Thymus (tissue), 11 donors: ENCODE measurements at regions not wholly inside any gene's neighbourhood (a gene's known extent, or its start where the extent isn't known, plus 50 kb on each side); places are given as distances from the start of the nearest gene placed in this dataset.
"Not testable (repeated sequence)": the region's sequence is repeated elsewhere in the genome, so short reads cannot be mapped to it uniquely, and the experiment has no call there.

ENCODE experiments used
- DNase-seq, 9 donors: peaks; one replicate each; pipeline ENCODE4 v3.0.0-alpha.2; 2013; ENCODE audit warnings: low spot score in 9 of 9, low read depth in 6 of 9, missing footprints in 1 of 9
- H3K27ac ChIP-seq, 2 donors: one replicate each; pipeline ENCODE4 v1.5.1; 2013; ENCODE audit warnings: control low read depth in 1 of 2, low read depth in 1 of 2, low read length in 1 of 2, mild to moderate bottlenecking in 1 of 2, moderate library complexity in 1 of 2
- H3K27me3 ChIP-seq, 2 donors: one replicate each; pipeline ENCODE4 v1.5.1; 2013; ENCODE audit warnings: low read length in 1 of 2; ENCODE audit not compliant: control insufficient read depth in 2 of 2, insufficient read depth in 1 of 2
- H3K36me3 ChIP-seq, 2 donors: one replicate each; pipeline ENCODE4 v1.5.1; 2013; ENCODE audit warnings: low read length in 1 of 2, mild to moderate bottlenecking in 1 of 2, moderate library complexity in 1 of 2; ENCODE audit not compliant: control insufficient read depth in 2 of 2, insufficient read depth in 2 of 2
- H3K4me1 ChIP-seq, 2 donors: one replicate each; pipeline ENCODE4 v1.5.1; 2013; ENCODE audit warnings: low read length in 2 of 2; ENCODE audit not compliant: control insufficient read depth in 2 of 2, insufficient read depth in 2 of 2
- H3K4me3 ChIP-seq, 2 donors: one replicate each; pipeline ENCODE4 v1.5.1; 2013; ENCODE audit warnings: low read length in 2 of 2, control low read depth in 1 of 2, mild to moderate bottlenecking in 1 of 2
- H3K9me3 ChIP-seq, 2 donors: one replicate each; pipeline ENCODE4 v1.5.1; 2013; ENCODE audit warnings: low read length in 1 of 2, mild to moderate bottlenecking in 1 of 2; ENCODE audit not compliant: control insufficient read depth in 2 of 2, insufficient read depth in 1 of 2
- WGBS: extraction: QIAGEN DNeasy Blood & Tissue Kit; methylation state at CpG from one replicate; pipeline ENCODE4 v1.1.7; 2013; 5-methylcytosine and 5-hydroxymethylcytosine counted together
- donor health status: healthy.

DNA sequence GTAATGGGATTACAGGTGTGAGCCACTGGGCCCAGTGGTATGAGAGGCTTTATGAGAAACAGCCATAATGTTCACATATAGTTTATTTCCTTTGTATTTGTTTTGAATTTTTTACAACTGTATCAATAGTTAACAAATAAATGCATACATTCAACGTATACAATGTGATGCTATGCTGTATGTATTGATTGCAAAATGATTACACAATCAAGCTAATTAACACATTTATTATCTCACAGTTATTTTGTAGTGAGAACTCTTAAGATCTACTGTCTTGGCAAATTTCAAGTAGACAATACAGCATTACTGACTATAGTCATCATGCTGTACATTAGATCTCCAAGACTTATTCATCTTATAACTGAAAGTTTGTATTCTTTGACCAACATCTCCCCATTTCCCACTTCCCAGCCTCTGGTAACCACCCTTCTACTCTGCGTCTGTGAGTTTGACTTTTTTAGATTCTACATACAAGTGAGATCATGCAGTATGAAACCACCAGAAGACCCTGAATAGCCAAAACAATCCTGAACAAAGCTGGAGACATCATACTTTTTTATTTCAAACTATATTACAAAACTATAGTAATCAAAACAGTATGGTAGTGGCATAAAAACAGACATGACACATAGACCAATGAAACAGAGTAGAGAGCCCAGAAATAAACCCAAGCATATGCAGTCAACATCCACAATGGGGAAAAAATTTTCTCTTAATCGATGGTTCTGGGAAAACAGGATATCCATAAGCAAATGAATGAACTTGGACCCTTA is 157.2 kb upstream of the RREB1 start:
- H3K4me1 ChIP-seq, result no peaks in the 10 kb centered on the region
- 84% methylated on average over 3 of the region's 3 CpGs for WGBS
- DNase-seq, result no peak

DNA sequence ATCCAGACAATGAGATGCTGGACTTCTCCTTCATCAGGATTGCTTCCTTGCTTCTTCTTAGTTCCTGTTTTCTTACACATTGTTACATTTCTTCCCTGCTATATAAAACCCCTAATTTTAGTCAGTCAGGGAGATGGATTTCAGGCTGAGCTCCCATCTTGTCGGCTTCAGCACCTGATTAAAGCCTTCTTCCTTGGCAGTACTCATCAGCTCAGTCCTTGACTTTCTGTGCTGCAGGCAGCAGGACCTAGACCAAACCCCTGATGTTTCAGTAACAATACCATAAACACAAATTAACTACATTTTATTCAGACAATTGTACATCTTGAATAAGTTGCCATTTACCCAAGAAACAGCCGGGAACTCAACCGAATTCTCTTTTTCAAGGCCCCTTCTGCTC is 156.4 kb upstream of the RREB1 start:
- WGBS, result 98% methylated on average over 3 of the region's 3 CpGs
- peaks cover 0 to 17% of the 10 kb centered on the region in 2 donors for H3K9me3 ChIP-seq
- H3K4me1 ChIP-seq, result no peaks in the 10 kb centered on the region
- no peak overlapping the region for H3K4me3 ChIP-seq
- DNase-seq, result no peak
- no peaks in the 10 kb centered on the region for H3K36me3 ChIP-seq
- no peak overlapping the region for H3K27ac ChIP-seq
- no peaks in the 10 kb centered on the region for H3K27me3 ChIP-seq

More for the DNA sequence above, 157.2 kb upstream of the RREB1 start:
- Histone ChIP-seq H3K27ac (no peak overlapping the region), H3K4me3 (no peak overlapping the region), H3K36me3 (no peaks in the 10 kb centered on the region), H3K27me3 (no peaks in the 10 kb centered on the region), H3K9me3 (peaks cover 0 to 17% of the 10 kb centered on the region in 2 donors)

DNA sequence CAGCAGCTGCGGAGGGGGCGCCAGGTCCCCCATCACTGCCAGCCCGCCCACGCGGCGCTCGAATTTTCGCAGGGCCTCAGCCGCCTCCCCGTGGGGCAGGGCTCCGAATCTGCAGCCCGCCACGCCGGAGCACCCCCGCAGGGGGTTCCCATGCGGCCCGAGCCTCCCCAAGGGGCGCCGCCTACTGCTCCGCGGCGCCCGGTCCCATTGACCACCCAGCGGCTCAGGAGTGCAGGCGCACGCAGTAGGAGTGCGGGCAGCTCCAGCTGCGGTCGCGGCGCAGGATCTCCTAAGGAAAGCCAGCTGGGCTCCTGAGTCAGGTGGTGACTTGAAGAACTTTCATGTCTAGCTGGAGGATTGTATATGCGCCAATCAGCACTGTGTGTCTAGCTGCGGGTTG is 155.3 kb upstream of the RREB1 start:
- WGBS, result 96% methylated on average over 33 of the region's 33 CpGs
- Histone ChIP-seq H3K4me3 (no peak overlapping the region), H3K27ac (no peak overlapping the region), H3K36me3 (no peaks in the 10 kb centered on the region), H3K4me1 (no peaks in the 10 kb centered on the region), H3K9me3 (peaks cover 0 to 17% of the 10 kb centered on the region in 2 donors), H3K27me3 (no peaks in the 10 kb centered on the region)
- no peak for DNase-seq

DNA sequence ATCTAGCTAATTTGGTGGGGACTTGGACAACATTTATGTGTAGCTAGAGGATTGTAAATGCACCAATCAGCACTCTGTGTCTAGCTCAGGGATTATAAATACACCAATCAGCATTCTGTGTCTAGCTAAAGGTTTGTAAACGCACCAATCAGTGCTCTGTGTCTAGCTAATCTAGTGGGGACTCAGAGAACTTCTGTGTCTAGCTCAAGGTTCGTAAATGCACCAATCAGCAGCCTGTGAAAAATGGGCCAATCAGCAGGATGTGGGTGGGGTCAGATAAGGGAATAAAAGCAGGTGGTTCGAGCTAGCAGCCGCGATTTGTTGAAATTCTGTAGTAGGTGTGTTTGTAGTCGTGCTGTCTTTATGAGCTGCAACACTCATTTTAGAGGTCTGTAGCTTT is 154.8 kb upstream of the RREB1 start:
- H3K4me3 ChIP-seq, DNase-seq, H3K27me3 ChIP-seq, H3K4me1 ChIP-seq, H3K27ac ChIP-seq, H3K36me3 ChIP-seq: not testable (repeated sequence)
- 97% methylated on average over 6 of the region's 6 CpGs for WGBS
- peaks cover 0 to 17% of the 10 kb centered on the region in 2 donors for H3K9me3 ChIP-seq

DNA sequence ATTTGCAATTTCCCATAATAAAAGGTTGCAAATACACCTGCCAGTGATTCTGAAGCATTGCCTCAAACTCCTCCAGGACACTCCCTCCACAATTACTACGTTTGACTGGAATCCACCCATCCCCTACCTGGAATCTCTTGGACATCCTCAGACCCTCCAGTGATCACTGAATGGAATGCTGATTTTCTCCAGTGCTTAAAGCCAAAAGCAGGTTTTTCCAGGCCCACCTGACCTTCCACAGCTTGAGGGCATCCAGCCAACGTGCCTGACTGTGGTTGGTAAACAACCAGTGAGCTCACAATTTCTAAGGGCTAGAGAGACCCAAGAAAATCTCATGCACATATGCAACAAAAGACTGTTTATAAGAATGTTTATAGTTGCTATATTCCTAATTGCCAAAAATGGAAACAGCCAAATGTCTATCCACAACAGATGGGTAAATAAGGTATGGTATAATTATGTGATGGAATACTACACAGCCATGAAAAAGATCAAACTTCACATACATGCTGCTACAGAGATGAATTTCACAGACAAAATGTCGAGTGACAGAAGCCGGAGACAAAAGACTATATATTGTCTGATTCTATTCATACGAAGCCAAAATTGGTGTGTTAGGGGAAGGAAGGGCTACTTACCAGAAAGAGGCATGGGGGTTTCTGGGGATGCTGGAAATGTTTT is 147.1 kb upstream of the RREB1 start:
- DNase-seq, result no peak
- H3K4me1 ChIP-seq, result peaks cover 4 to 5% of the 10 kb centered on the region in 2 donors
- no peak overlapping the region for H3K27ac ChIP-seq
- WGBS, result 91% methylated on average over 5 of the region's 5 CpGs
- H3K9me3 ChIP-seq, result peaks cover 0 to 2% of the 10 kb centered on the region in 2 donors
- no peaks in the 10 kb centered on the region for H3K36me3 ChIP-seq
- H3K27me3 ChIP-seq, result no peaks in the 10 kb centered on the region
- no peak overlapping the region for H3K4me3 ChIP-seq

DNA sequence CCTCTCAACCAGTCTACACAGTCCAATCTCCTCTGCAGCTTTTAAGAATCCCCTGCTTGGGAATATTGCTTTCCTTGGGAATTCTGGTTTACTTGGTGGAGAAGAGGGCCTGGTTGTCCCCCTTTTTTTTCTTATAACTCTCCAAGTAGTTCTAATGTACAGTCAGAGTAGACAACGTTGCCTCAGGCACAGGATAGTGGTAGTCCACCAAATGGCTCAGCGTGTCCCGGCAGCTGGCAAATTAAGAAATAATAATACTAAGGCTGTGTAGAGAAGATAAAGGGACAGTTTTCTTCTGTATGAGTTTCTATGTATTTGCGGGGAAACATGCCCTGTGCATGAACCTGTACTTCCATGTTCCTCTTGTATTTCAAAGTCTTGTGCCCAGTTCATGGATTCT is 145.7 kb upstream of the RREB1 start:
- no peak overlapping the region for H3K27ac ChIP-seq
- DNase-seq, result no peak
- H3K9me3 ChIP-seq, result peaks cover 0 to 2% of the 10 kb centered on the region in 2 donors
- H3K4me1 ChIP-seq, result peaks cover 4 to 5% of the 10 kb centered on the region in 2 donors
- no peak overlapping the region for H3K4me3 ChIP-seq
- H3K27me3 ChIP-seq, result no peaks in the 10 kb centered on the region
- WGBS, result 99% methylated on average over 4 of the region's 4 CpGs
- no peaks in the 10 kb centered on the region for H3K36me3 ChIP-seq

DNA sequence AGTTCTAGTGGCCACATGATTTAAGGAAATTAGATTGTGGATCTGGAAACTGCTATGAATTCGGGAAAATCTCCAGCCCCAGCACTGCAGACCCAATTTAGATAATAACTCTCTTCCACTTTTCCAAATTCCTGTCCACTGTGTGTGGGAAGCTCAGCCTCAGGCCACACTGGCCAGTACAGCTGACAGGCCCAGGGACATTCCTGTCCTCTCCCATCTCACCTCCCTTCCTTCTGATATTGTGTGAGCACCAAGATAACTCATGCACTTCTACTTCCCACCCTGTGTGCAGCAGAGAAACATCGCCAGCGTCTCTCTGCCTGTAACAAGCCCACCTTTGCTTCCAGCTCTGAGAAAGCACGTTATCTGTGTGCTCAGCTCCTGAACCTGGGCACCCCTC is 145.1 kb upstream of the RREB1 start:
- no peaks in the 10 kb centered on the region for H3K36me3 ChIP-seq
- peaks cover 0 to 2% of the 10 kb centered on the region in 2 donors for H3K9me3 ChIP-seq
- WGBS, result 96% methylated on average over 4 of the region's 4 CpGs
- H3K4me3 ChIP-seq, result no peak overlapping the region
- no peaks in the 10 kb centered on the region for H3K27me3 ChIP-seq
- no peak overlapping the region for H3K27ac ChIP-seq
- peaks cover 4 to 5% of the 10 kb centered on the region in 2 donors for H3K4me1 ChIP-seq
- DNase-seq, result no peak

DNA sequence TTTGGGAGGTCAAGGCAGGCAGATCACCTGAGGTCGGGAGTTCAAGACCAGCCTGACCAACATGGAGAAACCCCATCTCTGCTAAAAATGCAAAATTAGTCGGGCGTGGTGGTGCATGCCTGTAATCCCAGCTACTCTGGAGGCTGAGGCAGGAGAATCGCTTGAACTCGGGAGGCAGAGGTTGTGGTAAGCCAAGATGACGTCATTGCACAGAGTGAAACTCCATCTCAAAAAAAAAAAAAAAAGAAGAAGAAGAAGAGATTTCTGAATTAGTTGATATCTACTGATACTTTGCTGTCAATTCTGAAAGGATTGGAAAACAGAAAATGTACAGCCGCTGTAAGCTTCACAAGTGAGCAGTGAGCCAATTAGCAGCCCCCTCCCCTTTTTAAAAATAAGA is 144.4 kb upstream of the RREB1 start:
- not testable (repeated sequence) for H3K4me3 ChIP-seq, H3K9me3 ChIP-seq, H3K27me3 ChIP-seq, DNase-seq, H3K4me1 ChIP-seq, H3K36me3 ChIP-seq, H3K27ac ChIP-seq
- 79% methylated on average over 7 of the region's 7 CpGs for WGBS

DNA sequence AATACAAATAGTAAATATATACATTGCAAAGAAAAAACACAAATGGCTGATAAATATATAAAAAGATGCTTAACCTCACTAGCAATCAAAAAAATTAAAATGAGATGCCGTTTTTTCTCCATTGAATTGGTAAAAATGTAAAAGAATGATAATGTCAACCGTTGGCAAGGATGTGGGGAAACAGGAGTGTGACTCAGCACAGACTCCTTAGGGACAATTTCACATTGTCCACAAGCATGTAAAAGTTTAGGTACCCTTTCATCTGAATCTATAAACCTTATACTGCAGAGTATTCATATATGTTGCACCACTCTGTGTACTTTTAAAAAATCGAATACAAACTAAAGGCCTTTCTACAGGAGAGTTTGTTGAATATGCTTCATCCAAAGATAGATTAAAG is 143.1 kb upstream of the RREB1 start:
- no peak for DNase-seq
- WGBS, result 93% methylated on average over 3 of the region's 3 CpGs

More for the DNA sequence above, 143.1 kb upstream of the RREB1 start:
- H3K4me3 ChIP-seq, result no peak overlapping the region
- H3K27ac ChIP-seq, result no peak overlapping the region
- peaks cover 1 to 3% of the 10 kb centered on the region in 2 donors for H3K4me1 ChIP-seq
- H3K36me3 ChIP-seq, result no peaks in the 10 kb centered on the region
- H3K9me3 ChIP-seq, result peaks cover 0 to 2% of the 10 kb centered on the region in 2 donors
- no peaks in the 10 kb centered on the region for H3K27me3 ChIP-seq
